Epidermal melanocyte (primary cell): ENCODE measurements at regions not wholly inside any gene's neighbourhood (a gene's known extent, or its start where the extent isn't known, plus 50 kb on each side); places are given as distances from the start of the nearest gene placed in this dataset.
"Not testable (repeated sequence)": the region's sequence is repeated elsewhere in the genome, so short reads cannot be mapped to it uniquely, and the experiment has no call there.

ENCODE experiments used
- DNase-seq: peaks from one replicate; pipeline ENCODE4 v3.0.0; 2011; ENCODE audit warnings: low spot score; ENCODE audit not compliant: insufficient read length

GRCh38 chr1:221023482-221023881 is 144.2 kb downstream of the HLX start:
- no peak for DNase-seq

DNA sequence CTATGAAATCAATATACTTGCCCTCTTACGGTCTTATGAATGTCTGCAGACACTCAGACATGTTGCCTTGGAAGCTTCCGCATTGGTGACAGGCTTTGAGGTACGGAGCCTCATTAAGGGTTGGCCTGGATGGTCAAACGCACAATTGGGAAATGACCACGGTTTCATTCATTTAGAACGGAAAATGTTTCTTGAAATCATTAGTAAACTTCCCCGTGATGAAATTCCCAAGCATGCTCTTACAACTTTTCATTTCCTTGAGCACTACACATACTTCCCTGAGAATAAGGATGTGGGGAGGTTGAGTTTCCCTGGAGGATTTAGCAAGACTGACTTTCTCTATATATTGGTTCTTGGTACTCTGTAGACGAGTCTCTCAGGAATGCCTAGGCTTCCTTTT is 146.3 kb downstream of the HLX start:
- no peak for DNase-seq

GRCh38 chr1:221025956-221026355 is 146.7 kb downstream of the HLX start:
- DNase-seq: no peak

- DNase-seq: no peak
Observed at GRCh38 chr1:221029981-221030649, 150.9 kb downstream of the HLX start.

DNA sequence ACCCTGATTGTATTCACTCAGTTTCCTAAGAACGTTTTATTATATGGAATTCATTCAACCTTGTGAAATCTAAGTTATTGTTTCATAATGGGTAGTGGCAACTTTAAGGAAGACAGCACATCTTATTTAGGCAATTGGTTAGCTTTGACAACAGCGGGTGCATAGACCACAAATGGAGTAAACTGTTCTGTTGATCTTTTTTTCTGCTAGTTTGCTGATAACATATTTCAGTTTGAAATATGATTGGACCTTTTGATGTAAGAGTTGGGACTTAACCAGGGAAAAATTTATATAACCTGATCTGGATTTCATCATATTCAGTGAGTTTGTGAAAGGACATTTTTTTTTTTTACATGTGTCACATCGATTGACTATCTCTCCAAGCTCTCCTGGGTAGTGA is 151.7 kb downstream of the HLX start:
- DNase-seq: no peak

DNA sequence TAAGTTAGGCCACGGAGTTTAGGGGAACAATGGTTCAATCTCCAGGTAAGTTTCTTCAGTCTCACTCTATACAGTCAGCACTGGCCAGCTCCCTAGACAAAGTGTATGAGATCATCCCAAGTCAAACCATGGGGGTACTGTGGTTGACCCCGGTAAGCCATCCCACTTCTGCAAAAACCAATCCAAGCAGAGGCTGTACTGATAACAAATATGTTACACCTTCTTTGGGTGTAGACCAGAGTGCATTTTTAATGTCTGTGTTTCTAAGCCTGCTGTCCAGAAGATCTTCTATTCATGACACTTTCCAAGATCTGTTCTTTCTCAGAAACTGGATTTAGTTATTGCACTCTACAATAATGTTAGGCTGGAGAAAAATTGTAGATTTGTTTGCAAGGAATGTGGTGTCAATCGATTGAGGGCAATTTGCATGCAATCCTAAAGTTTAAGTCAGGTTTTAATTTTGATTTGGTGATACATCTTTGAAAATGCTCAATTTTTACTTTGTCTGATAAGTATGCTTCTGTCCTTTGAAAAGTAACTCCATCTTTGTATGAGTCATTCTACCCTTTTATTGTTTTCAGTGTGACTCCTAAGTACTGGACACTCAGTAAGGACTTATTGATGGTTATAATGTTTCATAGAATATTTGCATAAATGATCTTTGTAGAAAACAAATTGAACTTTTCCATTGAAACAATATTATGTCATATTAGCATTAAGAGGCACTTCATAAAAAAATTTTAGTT is 152.4 kb downstream of the HLX start:
- no peak for DNase-seq

DNA sequence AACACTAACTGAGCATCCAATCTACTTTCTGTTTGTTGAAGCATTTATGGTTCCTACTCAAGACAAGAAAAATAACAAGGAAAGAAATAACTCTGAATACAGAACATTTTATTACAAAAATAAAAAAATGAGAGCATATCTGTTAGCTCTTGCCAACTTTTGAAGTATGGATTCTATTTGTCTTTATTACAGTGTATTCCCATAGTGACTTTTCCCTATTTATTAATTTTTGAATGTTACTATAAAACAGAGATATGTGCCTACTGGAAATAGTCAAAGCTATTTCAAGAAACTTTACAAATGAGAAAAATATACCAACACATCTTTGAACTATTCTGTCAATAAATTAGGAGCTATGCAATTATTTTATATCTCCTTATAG is 153.0 kb downstream of the HLX start:
- no peak for DNase-seq

DNA sequence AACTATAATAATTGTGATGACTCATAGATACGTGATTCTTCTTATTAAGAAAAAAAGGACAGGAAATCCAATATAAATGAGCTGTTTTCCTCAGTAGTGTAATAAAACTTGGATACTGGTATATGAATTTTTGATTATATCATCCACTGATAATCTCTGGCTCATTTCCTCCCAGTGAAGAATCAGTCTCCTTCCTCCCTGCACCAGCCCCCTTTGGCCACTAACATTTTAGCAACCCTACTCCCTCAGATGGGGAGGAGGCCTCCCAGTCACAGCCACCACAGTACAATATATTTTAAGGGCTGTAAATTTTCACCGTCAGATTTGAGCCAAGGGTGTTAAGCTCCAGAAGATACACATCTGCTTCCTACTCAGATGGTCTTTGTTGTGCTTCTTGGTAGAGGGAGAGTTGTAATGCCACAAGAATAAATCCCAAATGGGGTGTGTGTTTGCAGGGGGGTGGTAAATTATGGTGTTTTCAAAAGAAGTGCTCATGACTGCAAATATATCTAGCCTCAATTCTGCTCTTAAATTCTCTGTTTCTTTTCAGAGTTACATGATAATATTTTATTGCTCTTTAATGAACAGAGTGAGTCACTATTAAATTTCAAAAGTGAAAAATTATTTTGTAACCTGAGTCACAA is 153.5 kb downstream of the HLX start:
- DNase-seq: no peak

- no peak for DNase-seq
Observed at GRCh38 chr1:221035662-221036153, 156.5 kb downstream of the HLX start.

DNA sequence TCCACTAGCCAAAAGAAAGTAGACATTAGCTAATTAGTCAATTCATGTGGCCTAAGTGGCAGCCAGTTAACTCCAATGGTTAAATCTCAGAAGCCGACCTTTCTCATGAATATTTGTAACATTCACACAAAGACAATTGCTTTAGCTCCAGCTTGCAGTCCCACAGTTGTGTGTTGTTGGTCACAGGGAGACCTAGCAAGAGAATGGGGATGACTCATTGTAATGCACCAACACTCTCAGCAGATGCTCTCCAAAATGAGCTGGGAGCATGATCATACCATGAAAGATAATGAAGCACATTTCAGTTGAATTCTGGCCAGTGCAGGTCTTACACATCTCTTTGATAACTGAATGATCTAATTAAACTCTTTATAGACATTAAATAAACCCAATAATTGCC is 160.4 kb downstream of the HLX start:
- DNase-seq: no peak

DNA sequence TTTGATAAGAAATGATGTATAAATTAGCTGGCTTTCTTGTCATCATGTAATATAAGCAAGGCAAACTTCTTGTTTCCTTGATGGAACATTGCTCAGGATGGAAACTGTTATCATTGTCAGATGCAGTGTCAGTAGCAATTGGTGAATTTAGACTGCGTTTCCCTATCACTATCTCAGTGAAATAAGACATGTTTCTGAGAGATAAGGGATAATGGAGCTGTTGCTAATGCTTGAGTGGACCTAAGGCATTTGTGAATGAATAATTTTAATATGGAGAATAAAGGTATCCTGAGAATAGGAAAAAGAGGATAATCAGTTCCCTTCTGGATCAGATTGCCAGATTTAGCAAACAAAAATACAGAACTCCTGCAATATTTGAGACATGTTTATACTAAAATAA is 160.9 kb downstream of the HLX start:
- DNase-seq: no peak

- DNase-seq: no peak
Observed at GRCh38 chr1:221040691-221041285, 161.5 kb downstream of the HLX start.

DNA sequence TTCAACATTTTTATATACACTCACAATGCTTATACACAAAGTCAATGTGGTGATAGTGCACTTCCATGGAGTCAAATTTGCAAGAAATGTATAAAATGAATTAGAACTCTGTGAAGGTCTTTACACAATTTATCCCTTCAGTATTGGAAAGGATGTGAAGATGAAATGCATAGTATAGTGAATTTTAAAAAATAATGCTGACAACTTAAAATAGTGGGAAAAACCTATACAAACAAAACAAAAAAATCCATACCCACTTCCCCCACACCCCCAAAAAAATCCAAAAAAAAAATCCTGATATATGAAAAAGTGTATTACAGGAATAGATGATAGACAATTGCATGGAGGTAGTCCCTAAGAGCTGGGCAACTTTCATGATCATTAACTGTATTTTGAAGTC is 165.3 kb downstream of the HLX start:
- DNase-seq: no peak

DNA sequence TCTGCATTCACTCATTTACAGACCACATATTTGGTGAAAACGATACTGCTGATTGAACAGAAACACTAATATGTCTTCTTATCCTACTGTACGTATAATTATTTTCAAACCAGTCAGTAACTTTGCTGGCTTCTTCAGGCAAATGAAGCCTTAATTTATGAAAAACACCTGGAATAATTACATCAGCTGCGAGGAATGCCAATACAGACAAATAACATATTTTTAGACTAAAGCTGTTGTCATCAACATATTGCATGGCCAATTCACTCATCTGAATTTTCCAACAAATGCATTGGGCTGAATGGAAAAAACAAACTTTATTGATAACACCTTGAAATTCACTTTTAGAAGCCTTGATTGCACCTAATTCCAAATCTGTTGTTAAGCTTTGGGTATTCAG is 165.9 kb downstream of the HLX start:
- no peak for DNase-seq

DNA sequence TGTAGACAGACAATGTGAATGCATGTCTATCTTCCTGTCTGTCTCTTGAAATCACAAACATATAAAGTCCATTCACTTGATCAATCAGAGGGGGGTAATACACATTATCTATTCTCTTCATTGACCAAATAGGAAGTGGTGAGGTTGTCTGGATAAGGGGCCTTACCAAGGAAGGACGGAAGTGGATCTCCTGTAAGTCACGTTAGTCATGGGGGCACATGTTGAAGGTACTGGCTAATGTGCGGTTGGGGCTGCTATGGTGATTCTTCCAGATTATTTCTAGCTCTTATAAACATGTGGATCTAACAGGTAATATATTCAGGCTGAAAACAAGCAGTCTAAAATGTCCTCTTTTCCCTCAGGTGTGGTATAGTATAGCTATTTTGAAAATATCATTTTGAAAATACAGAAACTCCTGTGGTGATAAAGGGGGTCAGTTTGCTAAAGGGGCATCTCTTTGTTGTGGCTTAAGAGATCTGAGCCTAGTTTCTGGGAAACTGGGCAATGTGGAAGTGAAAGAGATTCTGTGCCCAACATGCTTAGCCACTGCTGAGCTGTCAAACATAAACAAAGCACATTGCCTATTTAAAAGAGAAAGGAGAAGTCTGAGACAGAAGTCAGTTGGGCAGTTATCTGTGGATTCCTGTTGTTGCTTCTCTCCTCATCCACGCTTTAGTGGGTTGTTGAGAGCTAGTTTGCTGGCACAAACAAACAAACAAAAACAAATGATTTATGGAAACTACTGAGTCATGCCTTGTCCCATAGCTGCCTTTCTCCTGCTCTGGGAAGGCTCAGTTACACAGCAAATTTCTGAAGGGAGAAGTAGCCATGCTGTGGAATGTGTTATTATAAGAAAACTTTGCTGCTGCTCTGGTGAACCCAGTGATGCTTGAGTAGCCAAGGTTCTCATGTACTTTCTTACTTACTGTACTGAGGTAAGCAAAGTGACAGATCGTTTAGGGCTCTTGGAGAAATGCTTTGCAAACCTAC is 166.9 kb downstream of the HLX start:
- no peak for DNase-seq

- not testable (repeated sequence) for DNase-seq
Observed at GRCh38 chr1:221051391-221051790, 172.1 kb downstream of the HLX start.

GRCh38 chr1:221053889-221054288 is 174.6 kb downstream of the HLX start:
- DNase-seq: no peak

GRCh38 chr1:221059506-221059905 is 180.3 kb downstream of the HLX start:
- DNase-seq: no peak

DNA sequence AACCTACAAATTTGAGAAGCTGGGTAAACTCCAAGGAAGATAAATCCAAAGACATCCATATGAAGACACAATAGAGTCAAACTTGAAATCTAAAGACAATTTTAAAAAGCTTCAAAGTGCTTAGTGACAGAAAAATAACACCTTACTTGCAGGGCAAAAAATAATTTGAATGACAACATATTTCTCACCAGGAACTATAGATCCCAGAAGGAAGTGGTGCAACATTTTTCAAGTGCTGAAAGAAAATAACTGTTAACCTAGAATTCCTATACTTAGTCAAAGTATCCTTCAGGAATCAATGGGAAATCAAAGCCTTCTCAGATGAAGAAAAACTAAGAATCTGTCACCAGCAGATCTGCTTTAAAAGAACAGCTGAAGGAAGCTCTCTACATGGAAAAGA is 184.4 kb downstream of the HLX start:
- no peak for DNase-seq

DNA sequence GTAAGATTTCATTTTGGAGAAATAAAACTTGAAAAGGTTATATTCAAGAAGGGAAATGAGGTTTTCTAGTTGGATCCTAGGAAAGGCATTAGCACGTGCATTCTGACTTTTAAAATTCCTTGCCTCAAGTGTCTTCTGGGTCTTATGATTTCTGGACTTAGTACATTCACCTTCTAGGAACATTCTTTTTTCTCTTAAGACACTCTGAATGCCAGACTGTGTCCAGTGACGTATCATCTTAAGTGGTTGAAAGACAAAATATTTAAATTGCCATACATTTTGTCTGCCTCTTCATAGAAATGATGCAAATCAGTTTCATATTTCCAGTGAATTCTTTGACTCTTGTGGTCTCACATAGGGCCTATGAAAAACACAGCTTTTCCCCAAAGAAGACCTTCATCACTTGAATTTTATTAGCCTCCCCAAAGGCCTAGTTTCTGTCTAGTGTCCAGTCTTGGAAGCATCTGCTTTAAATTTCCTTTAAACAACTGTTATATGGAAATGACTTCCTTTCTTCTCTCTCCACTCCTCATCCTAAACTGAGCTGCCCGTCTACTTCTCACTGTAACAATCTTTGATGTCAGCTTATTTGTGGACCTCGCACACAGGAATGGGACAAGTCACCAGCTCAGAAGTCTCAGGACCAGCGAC is 187.2 kb downstream of the HLX start:
- DNase-seq: no peak
